GM21515 (cell line): ENCODE measurements at regions not wholly inside any gene's neighbourhood (a gene's known extent, or its start where the extent isn't known, plus 50 kb on each side); places are given as distances from the start of the nearest gene placed in this dataset.
A peak's percentile ranks its signal among the peaks of the same experiment; 100 is the strongest.

Source experiments
- ATAC-seq: cut with Tn5 transposase; IDR thresholded peaks from one replicate; pipeline ENCODE4 v1.9.1; 2021; ENCODE audit not compliant: unreplicated experiment

DNA sequence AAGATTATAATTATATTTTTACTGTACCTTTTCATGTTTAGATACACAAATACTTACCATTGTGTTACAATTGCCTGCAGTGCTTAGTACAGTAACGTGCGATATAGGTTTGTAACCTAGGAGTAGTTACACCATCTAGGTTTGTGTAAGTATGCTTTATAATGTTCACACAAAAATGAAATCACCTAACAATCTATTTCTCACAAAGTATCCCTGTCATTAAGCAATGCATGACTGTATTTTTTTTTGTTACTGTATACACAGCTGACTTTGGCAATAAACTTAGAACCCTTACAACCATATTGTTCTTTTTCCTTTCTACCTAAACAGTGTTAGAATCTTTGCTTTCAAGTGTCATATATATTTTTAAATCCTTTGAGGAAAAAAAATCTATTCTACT is 303.0 kb upstream of the E2F7 start:
- no peak for ATAC-seq

GRCh38 chr12:77366616-77367015 is 301.2 kb upstream of the E2F7 start:
- no peak for ATAC-seq

DNA sequence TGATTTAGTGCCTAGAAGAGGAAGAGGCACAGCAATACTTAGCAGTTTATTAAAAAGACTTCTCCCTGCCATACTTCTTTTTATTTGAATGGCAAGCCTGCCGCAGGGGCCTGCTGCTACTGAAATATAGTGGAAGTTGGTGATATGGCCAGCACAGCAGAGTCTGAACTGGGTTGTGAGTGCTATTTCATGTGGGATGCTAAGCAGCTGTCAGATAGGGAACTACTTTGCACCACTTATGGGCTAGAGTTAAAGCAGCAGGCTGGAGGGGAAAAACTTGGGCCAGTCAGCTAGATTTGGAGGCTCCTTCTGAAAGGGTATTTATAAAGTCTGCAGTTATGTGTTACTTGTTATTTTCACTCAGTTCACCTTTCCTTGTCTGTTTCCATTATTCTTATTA is 299.0 kb upstream of the E2F7 start:
- no peak for ATAC-seq

- ATAC-seq: no peak
These were observed 297.3 kb upstream of the E2F7 start for GRCh38 chr12:77362509-77363210.

GRCh38 chr12:77357655-77358054 is 292.3 kb upstream of the E2F7 start:
- ATAC-seq: no peak

GRCh38 chr12:77354766-77355362 is 289.5 kb upstream of the E2F7 start:
- no peak for ATAC-seq

- ATAC-seq: no peak
These were observed 287.6 kb upstream of the E2F7 start for GRCh38 chr12:77352946-77353345.

DNA sequence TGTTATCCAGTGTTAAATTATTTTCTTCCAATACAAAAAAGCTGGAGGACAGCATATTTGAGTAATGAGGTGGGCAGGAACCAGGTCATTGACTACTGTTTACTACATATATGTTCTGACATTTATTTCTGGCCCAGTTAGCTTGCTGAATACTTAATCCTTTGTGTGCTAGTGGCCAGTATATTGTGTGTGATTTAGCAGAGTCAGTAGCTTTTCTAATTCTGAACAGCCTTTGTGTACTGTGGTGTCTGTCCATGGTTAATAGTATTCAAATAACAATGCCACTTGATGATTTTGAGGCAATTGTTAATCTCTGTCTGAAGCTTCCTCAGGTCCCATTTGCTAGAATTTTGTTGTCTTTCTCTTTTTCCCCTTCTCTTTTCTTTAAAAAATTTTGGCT is 286.5 kb upstream of the E2F7 start:
- ATAC-seq: no peak

DNA sequence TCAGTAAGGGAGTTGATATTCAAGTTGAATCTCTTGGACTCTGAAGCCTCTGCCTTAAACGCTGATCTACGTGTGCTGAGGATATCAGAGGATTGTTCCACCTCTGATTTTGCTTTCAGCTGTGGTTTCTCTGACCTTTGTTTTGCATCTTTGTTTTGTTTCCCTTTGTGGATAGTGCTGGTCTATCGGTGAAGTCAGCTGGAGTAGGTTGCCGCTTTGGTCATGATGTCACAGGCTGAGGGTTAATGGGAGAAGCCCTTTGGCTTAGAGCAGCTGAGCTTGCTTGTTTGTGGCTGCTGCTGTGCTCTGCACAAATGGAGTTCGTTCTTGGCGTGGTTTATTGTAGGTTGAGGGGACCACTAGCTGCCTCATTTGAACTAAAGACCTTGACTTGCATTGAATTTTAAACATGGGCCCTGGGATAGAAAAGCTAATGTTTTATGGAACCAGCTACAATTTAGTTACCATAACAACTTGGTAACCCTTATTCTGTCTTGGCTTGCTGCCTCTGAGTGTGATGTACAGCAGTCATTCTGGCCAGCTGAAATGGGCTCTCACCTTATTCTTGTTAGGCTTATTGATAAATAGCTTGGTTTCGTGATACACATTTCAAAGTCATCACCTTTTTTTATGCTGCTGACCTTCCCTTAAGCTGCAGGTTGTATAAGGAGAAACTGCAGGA is 284.5 kb upstream of the E2F7 start:
- ATAC-seq: no peak

DNA sequence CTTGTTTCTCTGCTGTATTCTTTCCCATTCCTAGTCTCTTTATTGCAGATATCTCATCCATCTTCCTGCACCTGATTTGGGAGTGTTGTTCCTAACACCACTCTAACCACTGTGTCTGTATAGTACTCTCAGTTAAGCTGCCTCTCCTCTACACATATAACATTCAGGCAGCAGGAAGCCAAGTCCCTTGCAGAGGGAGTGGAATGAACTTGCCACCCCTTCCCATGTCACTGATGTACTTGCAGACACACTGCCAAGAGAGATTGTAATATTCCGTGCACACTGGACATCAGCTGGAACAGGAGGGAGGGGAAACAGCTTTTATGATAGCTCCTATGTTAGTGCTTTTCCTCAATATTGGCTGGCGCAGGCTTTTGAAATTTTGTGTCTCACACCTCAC is 281.6 kb upstream of the E2F7 start:
- no peak for ATAC-seq

DNA sequence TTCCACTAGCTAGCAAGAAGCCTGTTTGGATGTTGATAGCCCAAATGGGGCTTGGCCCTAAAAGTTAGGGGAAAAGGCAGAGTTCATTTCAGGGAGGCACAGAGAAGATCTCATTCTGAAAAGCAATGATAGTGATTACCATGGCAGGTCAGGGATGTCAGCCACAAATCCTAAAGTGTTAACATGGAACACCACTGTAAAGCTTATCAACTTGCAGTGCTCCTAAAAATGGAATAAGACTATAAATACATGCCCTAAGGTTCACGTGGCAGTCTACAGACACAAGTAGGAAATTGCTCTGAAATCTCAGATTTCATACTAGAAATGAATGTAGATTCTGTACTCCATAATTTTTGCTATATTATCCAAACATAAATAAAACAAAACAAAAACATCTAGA is 280.0 kb upstream of the E2F7 start:
- ATAC-seq: no peak

- no peak for ATAC-seq
These were observed 279.3 kb upstream of the E2F7 start for GRCh38 chr12:77344651-77345050.

GRCh38 chr12:77343291-77343690 is 277.9 kb upstream of the E2F7 start:
- no peak for ATAC-seq

GRCh38 chr12:77342253-77342652 is 276.9 kb upstream of the E2F7 start:
- ATAC-seq: no peak

DNA sequence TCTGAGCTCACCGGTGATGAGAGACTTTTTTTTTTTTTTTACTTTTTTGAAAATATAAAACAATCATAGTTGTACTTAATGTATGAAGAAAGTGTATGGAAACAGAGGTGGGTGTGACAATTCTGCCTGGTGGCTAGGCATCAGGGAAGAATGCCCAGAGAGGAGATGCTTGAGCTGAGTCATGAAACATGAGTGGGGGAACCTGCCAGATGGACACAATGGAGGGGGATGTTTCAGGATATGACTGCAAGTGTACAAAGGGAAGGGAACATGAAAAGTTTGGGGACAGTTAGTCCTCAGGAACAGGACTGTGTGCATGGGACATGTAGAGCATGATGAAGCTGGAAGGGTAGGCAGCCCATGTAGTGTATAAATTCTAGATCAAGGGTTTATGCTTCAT is 274.2 kb upstream of the E2F7 start:
- ATAC-seq: no peak

DNA sequence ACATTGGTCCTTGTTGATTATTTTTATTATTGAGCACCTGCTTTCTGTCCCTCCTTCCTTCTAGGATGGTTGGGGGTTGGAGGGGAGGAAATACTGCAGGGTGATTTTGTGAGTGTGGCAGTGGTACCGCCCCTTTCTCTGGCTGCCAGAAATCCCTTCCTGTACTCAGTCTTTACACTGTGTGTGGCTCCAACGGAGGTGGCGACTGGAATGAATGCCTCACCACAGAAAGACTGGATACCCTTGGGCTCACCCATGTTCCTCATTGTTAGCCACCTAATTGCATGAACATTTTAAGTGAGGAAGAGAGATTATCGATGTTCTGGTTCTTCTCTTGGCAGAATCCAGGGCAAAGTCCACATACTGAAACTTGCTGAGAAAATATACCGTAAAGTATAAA is 272.0 kb upstream of the E2F7 start:
- no peak for ATAC-seq

- ATAC-seq: no peak
These were observed 269.4 kb upstream of the E2F7 start for GRCh38 chr12:77334806-77335205.

DNA sequence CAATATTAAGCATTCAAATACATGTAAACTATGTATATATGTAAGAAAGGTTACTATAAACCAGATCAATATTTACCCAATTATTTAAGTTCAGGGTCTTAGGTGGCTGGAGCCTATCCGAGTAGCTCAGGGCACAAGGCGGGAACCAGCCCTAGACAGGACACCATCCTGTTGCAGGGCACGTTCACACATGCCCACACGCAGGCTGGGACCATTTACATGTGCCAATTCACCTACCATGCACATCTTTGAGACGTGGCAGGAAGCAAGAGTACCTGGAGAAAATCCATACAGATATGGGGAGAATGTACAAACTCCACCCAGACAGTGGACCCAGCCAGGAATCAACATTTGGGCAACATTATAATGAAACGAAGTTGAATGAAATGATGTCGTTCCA is 263.0 kb upstream of the E2F7 start:
- no peak for ATAC-seq

DNA sequence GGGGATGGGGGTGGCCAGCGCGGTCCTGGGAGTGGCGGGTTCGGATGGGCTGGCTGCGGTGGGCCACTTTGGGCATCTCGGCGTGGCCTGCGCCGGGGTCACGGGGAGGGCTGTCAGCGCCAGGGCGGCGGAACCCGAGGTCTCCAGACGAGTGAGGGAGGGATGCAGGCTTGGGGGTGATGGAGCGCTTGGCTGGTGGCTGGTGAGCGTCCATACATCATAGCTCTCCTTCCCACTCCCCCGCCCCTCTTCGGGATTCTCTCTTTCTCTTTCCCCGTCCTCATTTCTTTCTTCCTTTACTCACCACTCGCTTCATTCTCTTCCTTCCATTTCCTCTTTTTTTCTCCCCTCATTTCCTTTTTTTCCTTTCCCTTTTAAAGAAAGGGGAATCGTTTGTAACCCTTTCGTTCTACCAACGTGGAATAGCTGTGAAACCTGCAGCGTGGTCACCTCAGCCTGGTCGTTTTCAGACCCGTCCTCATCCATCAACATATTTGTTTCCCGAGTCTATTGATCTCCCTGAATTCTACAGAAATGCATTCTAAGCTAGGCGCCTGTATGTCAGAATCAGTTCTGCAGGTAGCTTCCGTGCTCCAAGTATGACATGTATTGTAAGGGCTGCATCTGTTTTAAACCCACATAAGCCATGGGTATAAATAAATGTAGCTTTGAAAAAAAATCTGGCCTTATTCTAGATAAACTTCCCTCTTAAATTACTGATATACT is 260.3 kb upstream of the E2F7 start:
- ATAC-seq: no peak

DNA sequence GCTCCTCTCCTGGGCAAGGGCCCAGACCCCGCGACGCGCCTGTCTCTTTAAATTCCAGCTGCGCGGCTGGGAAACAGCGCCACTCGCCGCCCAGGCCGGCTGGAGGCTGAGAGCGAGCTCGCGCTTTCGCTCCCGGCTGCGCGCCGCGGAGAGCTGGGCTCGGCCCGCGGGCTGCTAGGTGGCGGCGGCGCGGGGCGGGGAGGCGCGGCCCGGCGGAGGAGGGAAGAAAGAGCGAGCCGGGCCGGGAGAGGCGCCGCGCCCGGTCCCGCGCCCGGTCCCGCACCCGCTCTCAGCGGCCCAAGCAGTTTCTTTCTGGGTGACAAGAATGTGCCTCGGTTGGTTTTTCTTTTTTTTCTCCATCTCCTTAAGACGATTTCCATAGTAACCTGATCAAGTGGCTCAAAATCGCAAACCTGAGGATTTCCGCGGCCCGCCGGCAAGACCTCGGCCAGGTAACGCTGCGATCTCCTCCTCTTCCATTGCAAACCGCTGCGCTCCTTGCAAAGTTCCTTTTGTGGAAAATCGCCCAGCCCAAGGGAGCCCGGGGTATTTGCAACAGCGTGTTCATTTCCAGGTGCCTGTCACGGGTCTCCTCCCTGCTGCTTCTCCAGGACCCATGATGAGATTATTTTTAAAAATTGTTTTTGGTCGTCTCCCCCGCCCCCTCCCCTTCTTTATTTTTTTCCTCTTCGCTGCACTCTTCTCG is 259.5 kb upstream of the E2F7 start:
- peak; percentile 96 for ATAC-seq

DNA sequence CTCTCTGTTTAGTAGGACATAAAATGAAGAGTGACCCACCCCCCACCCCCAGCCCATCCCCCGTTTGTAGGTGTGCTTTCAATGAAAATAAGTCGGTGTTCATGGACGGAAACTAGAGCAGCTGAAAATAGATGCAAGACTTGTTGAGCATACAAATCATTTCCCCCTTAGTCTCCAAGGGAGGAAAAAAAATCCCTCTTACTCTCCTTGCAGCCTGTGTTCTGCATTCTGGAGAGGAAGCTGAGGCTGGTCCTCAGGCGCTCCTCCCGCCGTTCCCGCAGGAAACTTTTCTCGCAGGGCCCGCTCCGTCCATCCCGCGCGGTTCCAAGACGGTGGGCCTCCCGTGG is 259.0 kb upstream of the E2F7 start:
- ATAC-seq: no peak
